A549 (cell line): ENCODE measurements at regions not wholly inside any gene's neighbourhood (a gene's known extent, or its start where the extent isn't known, plus 50 kb on each side); places are given as distances from the start of the nearest gene placed in this dataset.

Experiments used
- BHLHE40 ChIP-seq: IDR thresholded peaks from 2 replicates; pipeline ENCODE4 v1.6.1; 2012; ENCODE audit warnings: low read depth, low read length, inconsistent platforms
- CBX2 ChIP-seq: fragments of 200-600 bp; sonication (generic); IDR thresholded peaks from 2 replicates; pipeline ENCODE4 v1.6.1; 2016; ENCODE audit warnings: low read depth, mild to moderate bottlenecking, borderline replicate concordance
- CEBPB ChIP-seq, 2 experiments: fragments of >200 bp in 1 of 2; sonication (Bioruptor Twin) in 1 of 2; formaldehyde crosslinking in 1 of 2; IDR thresholded peaks; 2 replicates each; pipeline ENCODE4 v1.6.1; 2012 to 2016
- HDAC2 ChIP-seq: fragments of 200-600 bp; sonication (generic); IDR thresholded peaks from 2 replicates; pipeline ENCODE4 v1.6.1; 2016
- KDM1A ChIP-seq: fragments of 200-600 bp; sonication (generic); IDR thresholded peaks from 2 replicates; pipeline ENCODE4 v1.6.1; 2016; ENCODE audit warnings: low read depth, mild to moderate bottlenecking
- MAX ChIP-seq: IDR thresholded peaks from 2 replicates; pipeline ENCODE4 v1.6.1; 2012
- MAZ ChIP-seq: fragments of 150-350 bp; IDR thresholded peaks from 2 replicates; pipeline ENCODE4 v1.6.1; 2014; ENCODE audit warnings: antibody characterized with exemption, low read depth, low read length, borderline replicate concordance
- MYC ChIP-seq: IDR thresholded peaks from 2 replicates; pipeline ENCODE4 v1.6.1; 2012; ENCODE audit warnings: mild to moderate bottlenecking, inconsistent platforms, low read length, improper control_type of control experiment, borderline replicate concordance
- NFE2L2 ChIP-seq: fragments of 150-350 bp; conservative IDR thresholded peaks from 2 replicates; pipeline ENCODE4 v1.6.1; 2014; ENCODE audit warnings: low read length
- POLR2A ChIP-seq: IDR thresholded peaks from 2 replicates; pipeline ENCODE4 v1.6.1; 2012; ENCODE audit warnings: mild to moderate bottlenecking, low read length
- RAD21 ChIP-seq, 2 experiments: fragments of >200 bp in 1 of 2; sonication (Bioruptor Twin) in 1 of 2; formaldehyde crosslinking in 1 of 2; IDR thresholded peaks in 1 of 2; conservative IDR thresholded peaks in 1 of 2; 2 replicates in 1 of 2; 3 replicates in 1 of 2; pipeline ENCODE4 v1.6.1; 2012 to 2018; ENCODE audit warnings: inconsistent platforms in 1 of 2
- TP53 ChIP-seq: fragments of 250-450 bp; sonication (Bioruptor Pico); IDR thresholded peaks from 2 replicates; pipeline ENCODE4 v1.5.0; 2021; ENCODE audit warnings: mild to moderate bottlenecking, moderate library complexity
- TF ChIP-seq, protein P1 (sequence below): fragments of >200 bp; sonication (Bioruptor Twin); formaldehyde crosslinking; IDR thresholded peaks from 3 replicates; pipeline ENCODE4 v1.5.1; 2016
- TF ChIP-seq, protein P2 (sequence below): fragments of 150-350 bp; IDR thresholded peaks from 2 replicates; pipeline ENCODE4 v1.6.1; 2014; ENCODE audit warnings: low read depth, mild to moderate bottlenecking, low read length

DNA sequence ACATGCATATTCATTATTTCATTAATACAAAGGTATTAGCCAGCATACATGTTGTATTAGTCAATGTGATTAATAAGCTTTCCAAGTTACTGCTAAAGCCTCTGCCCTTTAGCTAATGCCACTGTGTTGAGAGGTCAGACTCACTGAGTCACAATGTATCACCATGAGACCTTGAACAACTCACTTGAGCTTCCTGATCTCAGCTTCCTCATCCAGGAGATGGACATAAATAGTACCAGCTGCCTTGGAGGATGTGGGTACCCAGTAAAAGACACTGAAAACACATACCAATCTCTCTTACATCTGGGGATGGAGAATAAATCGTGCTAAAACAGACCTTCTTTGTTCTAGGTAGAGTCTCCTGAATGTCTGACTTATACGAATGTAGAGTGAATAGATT is 224.6 kb downstream of the EPHA4 start:
- no peak for TF ChIP-seq HDAC2
- TF ChIP-seq TP53 (CRISPR knock-in tag): no peak
- TF ChIP-seq NFE2L2: no peak
- no peak for TF ChIP-seq CEBPB (IDR thresholded peaks at IDR 0.05)
- TF ChIP-seq, protein P1, sequence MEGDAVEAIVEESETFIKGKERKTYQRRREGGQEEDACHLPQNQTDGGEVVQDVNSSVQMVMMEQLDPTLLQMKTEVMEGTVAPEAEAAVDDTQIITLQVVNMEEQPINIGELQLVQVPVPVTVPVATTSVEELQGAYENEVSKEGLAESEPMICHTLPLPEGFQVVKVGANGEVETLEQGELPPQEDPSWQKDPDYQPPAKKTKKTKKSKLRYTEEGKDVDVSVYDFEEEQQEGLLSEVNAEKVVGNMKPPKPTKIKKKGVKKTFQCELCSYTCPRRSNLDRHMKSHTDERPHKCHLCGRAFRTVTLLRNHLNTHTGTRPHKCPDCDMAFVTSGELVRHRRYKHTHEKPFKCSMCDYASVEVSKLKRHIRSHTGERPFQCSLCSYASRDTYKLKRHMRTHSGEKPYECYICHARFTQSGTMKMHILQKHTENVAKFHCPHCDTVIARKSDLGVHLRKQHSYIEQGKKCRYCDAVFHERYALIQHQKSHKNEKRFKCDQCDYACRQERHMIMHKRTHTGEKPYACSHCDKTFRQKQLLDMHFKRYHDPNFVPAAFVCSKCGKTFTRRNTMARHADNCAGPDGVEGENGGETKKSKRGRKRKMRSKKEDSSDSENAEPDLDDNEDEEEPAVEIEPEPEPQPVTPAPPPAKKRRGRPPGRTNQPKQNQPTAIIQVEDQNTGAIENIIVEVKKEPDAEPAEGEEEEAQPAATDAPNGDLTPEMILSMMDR: no peak
- TF ChIP-seq CBX2: no peak
- no peak for TF ChIP-seq POLR2A
- TF ChIP-seq MAZ: no peak
- no peak for TF ChIP-seq MYC
- no peak for TF ChIP-seq MAX
- TF ChIP-seq BHLHE40: no peak
- TF ChIP-seq RAD21 (conservative IDR thresholded peaks at IDR 0.05 in 1 of 2, IDR thresholded peaks at IDR 0.05 in 1 of 2): no peak
- TF ChIP-seq, protein P2, sequence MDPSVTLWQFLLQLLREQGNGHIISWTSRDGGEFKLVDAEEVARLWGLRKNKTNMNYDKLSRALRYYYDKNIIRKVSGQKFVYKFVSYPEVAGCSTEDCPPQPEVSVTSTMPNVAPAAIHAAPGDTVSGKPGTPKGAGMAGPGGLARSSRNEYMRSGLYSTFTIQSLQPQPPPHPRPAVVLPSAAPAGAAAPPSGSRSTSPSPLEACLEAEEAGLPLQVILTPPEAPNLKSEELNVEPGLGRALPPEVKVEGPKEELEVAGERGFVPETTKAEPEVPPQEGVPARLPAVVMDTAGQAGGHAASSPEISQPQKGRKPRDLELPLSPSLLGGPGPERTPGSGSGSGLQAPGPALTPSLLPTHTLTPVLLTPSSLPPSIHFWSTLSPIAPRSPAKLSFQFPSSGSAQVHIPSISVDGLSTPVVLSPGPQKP: no peak
- TF ChIP-seq KDM1A: no peak
